ENCODE measurements at regions not wholly inside any gene's neighbourhood (a gene's known extent, or its start where the extent isn't known, plus 50 kb on each side); places are given as distances from the start of the nearest gene placed in this dataset.

GRCh38 chr7:47217086-47217485, 364.8 kb downstream of the TNS3 start:
- TF ChIP-seq POLR2A (IDR thresholded peaks at IDR 0.05; ENCODE audit: low read depth, low read length) (no peak), SPI1 (IDR thresholded peaks at IDR 0.05; ENCODE audit: low read depth, low read length) (no peak), POLR2AphosphoS5 (IDR thresholded peaks at IDR 0.05; ENCODE audit: low read depth, low read length) (no peak), TAF1 (IDR thresholded peaks at IDR 0.05; ENCODE audit: low read depth, low read length) (no peak)
